ENCODE measurements at regions not wholly inside any gene's neighbourhood (a gene's known extent, or its start where the extent isn't known, plus 50 kb on each side); places are given as distances from the start of the nearest gene placed in this dataset.

DNA sequence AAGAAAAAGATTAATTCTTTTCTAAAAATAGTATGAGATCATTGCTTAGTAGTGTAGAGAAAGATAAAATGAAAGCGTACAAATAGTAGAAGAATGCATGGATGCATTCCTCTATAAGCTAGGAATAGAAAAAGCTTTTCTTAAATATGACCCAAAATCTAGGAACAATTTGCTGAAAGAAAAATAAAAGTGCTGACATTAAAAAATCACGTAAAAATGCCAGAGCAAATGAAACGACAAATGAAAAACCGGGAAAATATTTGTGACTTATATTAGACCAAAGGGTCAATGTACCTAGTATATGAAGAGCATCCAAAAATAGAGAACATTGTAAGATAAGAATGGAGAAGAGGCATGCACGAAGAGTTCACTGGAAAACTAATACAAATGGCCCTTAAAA is 149.5 kb upstream of the MON1B start:
- Histone ChIP-seq H3K9me2 (replicated peaks; ENCODE audit: insufficient read depth) (no peaks in the 10 kb centered on the region), H3K27me3 (no peaks in the 10 kb centered on the region), H3K9me3 (ENCODE audit: low read depth) (no peaks in the 10 kb centered on the region), H3K36me3 (replicated peaks; ENCODE audit: insufficient read depth, low read depth) (no peaks in the 10 kb centered on the region), H3K4me1 (ENCODE audit: insufficient read depth) (no peaks in the 10 kb centered on the region), H4K20me1 (ENCODE audit: insufficient read depth, poor library complexity, severe bottlenecking) (no peaks in the 10 kb centered on the region), H2AFZ (no peak overlapping the region), H3K79me2 (no peaks in the 10 kb centered on the region), H3K4me2 (no peak overlapping the region), H3K4me3 (no peak overlapping the region), H3K27ac (no peak overlapping the region)
- no peak for DNase-seq (ENCODE audit: low spot score)
- TF ChIP-seq EZH2phosphoT487 (IDR thresholded peaks at IDR 0.05; ENCODE audit: low read depth, severe bottlenecking, unreplicated experiment) (no peak), CTCF (IDR thresholded peaks at IDR 0.05; ENCODE audit: poor library complexity) (no peak), EZH2 (IDR thresholded peaks at IDR 0.05; ENCODE audit: borderline replicate concordance) (no peak)
- 83% methylated on average over 5 of the region's 5 CpGs for WGBS (ENCODE audit: low lambda C conversion rate, missing lambda C conversion rate)

DNA sequence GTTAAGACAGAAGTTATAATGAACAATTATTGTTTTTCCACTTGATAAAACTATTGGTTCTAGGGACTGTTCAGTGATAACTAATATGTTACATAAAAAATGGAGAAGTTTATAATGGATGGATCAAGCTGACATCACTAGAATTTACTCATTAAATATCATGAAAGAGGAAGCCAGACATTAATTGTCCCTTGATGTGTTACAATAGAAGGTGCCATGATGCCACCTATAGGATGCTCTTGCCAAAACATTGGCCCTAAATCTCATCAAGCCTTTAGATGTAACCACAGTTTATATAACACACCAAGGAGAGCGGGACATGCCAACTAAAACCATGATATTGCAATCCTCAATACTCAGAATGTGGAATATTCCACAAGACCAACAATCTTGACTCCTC is 147.9 kb upstream of the MON1B start:
- H3K27me3 ChIP-seq = no peaks in the 10 kb centered on the region
- no peaks in the 10 kb centered on the region for H3K36me3 ChIP-seq (replicated peaks; ENCODE audit: insufficient read depth, low read depth)
- no peaks in the 10 kb centered on the region for H3K9me2 ChIP-seq (replicated peaks; ENCODE audit: insufficient read depth)
- no peak overlapping the region for H2AFZ ChIP-seq
- no peak overlapping the region for H3K27ac ChIP-seq
- no peaks in the 10 kb centered on the region for H4K20me1 ChIP-seq (ENCODE audit: insufficient read depth, poor library complexity, severe bottlenecking)
- WGBS (ENCODE audit: low lambda C conversion rate, missing lambda C conversion rate) = 97% methylated on average over 1 of the region's 1 CpG
- TF ChIP-seq EZH2phosphoT487 (IDR thresholded peaks at IDR 0.05; ENCODE audit: low read depth, severe bottlenecking, unreplicated experiment) = no peak
- TF ChIP-seq EZH2 (IDR thresholded peaks at IDR 0.05; ENCODE audit: borderline replicate concordance) = no peak
- peak; percentile 40 for TF ChIP-seq CTCF (IDR thresholded peaks at IDR 0.05; ENCODE audit: poor library complexity)
- no peaks in the 10 kb centered on the region for H3K79me2 ChIP-seq
- H3K4me2 ChIP-seq = no peak overlapping the region
- no peak overlapping the region for H3K4me3 ChIP-seq
- DNase-seq (ENCODE audit: low spot score) = no peak
- no peaks in the 10 kb centered on the region for H3K4me1 ChIP-seq (ENCODE audit: insufficient read depth)
- no peaks in the 10 kb centered on the region for H3K9me3 ChIP-seq (ENCODE audit: low read depth)

DNA sequence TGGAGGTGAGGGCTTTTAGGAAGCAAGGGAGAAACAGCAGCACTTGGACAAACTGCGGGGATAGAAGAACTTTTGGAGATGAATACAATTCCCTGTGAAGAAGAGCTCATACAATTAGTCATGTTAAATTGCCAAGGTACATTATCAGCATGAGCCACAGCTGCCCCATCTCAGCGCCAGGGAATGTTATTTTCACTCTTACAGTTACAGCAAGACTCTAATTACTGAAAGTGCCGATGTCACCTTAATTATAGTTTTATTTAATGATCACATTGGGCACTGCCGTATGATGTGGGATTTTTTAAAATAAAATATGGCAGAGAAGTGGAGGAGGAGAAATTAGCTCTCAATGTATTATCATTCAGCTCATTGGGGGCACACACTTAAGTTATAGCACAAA is 144.8 kb upstream of the MON1B start:
- TF ChIP-seq CTCF (IDR thresholded peaks at IDR 0.05; ENCODE audit: poor library complexity) (no peak), EZH2phosphoT487 (IDR thresholded peaks at IDR 0.05; ENCODE audit: low read depth, severe bottlenecking, unreplicated experiment) (no peak), EZH2 (IDR thresholded peaks at IDR 0.05; ENCODE audit: borderline replicate concordance) (no peak)
- H3K4me2 ChIP-seq = no peak overlapping the region
- no peaks in the 10 kb centered on the region for H3K36me3 ChIP-seq (replicated peaks; ENCODE audit: insufficient read depth, low read depth)
- H3K4me3 ChIP-seq = no peak overlapping the region
- no peaks in the 10 kb centered on the region for H3K79me2 ChIP-seq
- no peaks in the 10 kb centered on the region for H3K9me3 ChIP-seq (ENCODE audit: low read depth)
- no peak for DNase-seq (ENCODE audit: low spot score)
- no peaks in the 10 kb centered on the region for H3K27me3 ChIP-seq
- no peak overlapping the region for H2AFZ ChIP-seq
- WGBS (ENCODE audit: low lambda C conversion rate, missing lambda C conversion rate) = 91% methylated on average over 4 of the region's 4 CpGs
- no peaks in the 10 kb centered on the region for H3K4me1 ChIP-seq (ENCODE audit: insufficient read depth)
- H3K9me2 ChIP-seq (replicated peaks; ENCODE audit: insufficient read depth) = no peaks in the 10 kb centered on the region
- no peak overlapping the region for H3K27ac ChIP-seq
- H4K20me1 ChIP-seq (ENCODE audit: insufficient read depth, poor library complexity, severe bottlenecking) = no peaks in the 10 kb centered on the region

GRCh38 chr16:77048085-77048484 is 142.9 kb upstream of the MON1B start:
- Histone ChIP-seq H3K4me3 (no peak overlapping the region), H3K79me2 (no peaks in the 10 kb centered on the region), H3K36me3 (replicated peaks; ENCODE audit: insufficient read depth, low read depth) (no peaks in the 10 kb centered on the region), H3K4me1 (ENCODE audit: insufficient read depth) (no peaks in the 10 kb centered on the region), H3K27ac (no peak overlapping the region), H4K20me1 (ENCODE audit: insufficient read depth, poor library complexity, severe bottlenecking) (no peaks in the 10 kb centered on the region), H3K9me3 (ENCODE audit: low read depth) (no peaks in the 10 kb centered on the region), H2AFZ (no peak overlapping the region), H3K9me2 (replicated peaks; ENCODE audit: insufficient read depth) (no peaks in the 10 kb centered on the region), H3K4me2 (no peak overlapping the region), H3K27me3 (no peaks in the 10 kb centered on the region)
- no peak for DNase-seq (ENCODE audit: low spot score)
- no peak for TF ChIP-seq EZH2phosphoT487 (IDR thresholded peaks at IDR 0.05; ENCODE audit: low read depth, severe bottlenecking, unreplicated experiment)
- no peak for TF ChIP-seq EZH2 (IDR thresholded peaks at IDR 0.05; ENCODE audit: borderline replicate concordance)
- TF ChIP-seq CTCF (IDR thresholded peaks at IDR 0.05; ENCODE audit: poor library complexity) = no peak

Measured in hepatocyte (in vitro differentiated cells).